Mucosa of descending colon (tissue), 3 donors: ENCODE measurements at regions not wholly inside any gene's neighbourhood (a gene's known extent, or its start where the extent isn't known, plus 50 kb on each side); places are given as distances from the start of the nearest gene placed in this dataset.
"Not testable (repeated sequence)": the region's sequence is repeated elsewhere in the genome, so short reads cannot be mapped to it uniquely, and the experiment has no call there.

Experiments used
- ATAC-seq: fragments of 200-7000 bp; cut with Tn5 transposase; one replicate; pipeline ENCODE4 v1.9.1; 2020; ENCODE audit warnings: mild to moderate bottlenecking, moderate library complexity
- DNase-seq, 3 donors: peaks; one replicate each; pipeline ENCODE4 v3.0.0-alpha.2; 2020
- H3K36me3 ChIP-seq: fragments of 200-600 bp; one replicate; pipeline ENCODE4 v1.8.0; 2021; ENCODE audit warnings: low read depth, mild to moderate bottlenecking
- H3K4me1 ChIP-seq: fragments of 200-600 bp; one replicate; pipeline ENCODE4 v1.8.0; 2021; ENCODE audit warnings: low read depth, mild to moderate bottlenecking
- H3K4me3 ChIP-seq: fragments of 200-600 bp; one replicate; pipeline ENCODE4 v1.8.0; 2021; ENCODE audit warnings: mild to moderate bottlenecking
- H3K9me3 ChIP-seq: fragments of 200-600 bp; one replicate; pipeline ENCODE4 v1.8.0; 2021; ENCODE audit warnings: mild to moderate bottlenecking
- CTCF ChIP-seq: fragments of 200-600 bp; IDR thresholded peaks from one replicate; pipeline ENCODE4 v1.8.0; 2022; ENCODE audit warnings: antibody characterized with exemption, mild to moderate bottlenecking
- intact Hi-C, 2 donors: fragments of 100-400 bp; cut with DNase I in 1 of 2; cut with micrococcal nuclease in 1 of 2; formaldehyde crosslinking; loops; one replicate each; pipeline versions ENCODE4 v1.11.0 to v1.11.1; 2022; cut with DNase I, micrococcal nuclease
- donor health status: DM: no; HTN: no; CAD: no; lungs with moderate emphysema.
- donor health status: DM: no; HTN: no; CAD: no.
- donor health status: DM: no; HTN: yes; CAD: no.

DNA sequence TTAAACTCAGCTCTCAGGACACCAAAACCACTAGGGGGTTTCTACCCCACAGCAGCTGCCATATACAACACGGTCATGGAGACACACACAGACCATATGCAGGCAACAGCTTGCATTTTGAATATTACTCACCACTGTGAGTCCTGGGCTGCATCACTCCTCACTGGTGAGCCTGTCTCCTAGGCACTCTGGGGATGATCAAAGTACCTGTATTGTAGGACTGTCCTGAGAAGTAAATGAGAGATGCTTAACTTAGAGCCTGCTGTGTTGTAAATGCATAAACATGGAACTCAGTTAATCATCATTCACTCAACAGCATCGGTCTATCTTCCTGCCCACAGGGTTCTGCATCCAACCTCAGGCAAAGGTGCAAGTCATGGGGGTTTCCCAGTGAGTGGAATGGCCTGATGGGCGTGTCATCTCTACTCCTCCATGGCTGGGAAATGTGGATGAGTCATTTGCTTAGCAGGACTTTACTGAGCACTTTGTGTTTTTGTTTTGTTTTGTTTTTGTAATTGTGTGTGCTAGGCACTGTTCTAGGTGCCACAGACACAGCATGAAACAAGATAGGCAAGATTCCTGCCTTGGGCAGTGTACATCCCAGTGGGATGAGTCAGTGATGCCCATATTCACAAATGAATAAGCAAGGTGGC, 1141.2 kb upstream of the TMEM132C start:
- intact Hi-C loops, result no loop called here
- DNase-seq, result no peak
- Histone ChIP-seq H3K9me3 (no peaks in the 10 kb centered on the region), H3K4me1 (no peaks in the 10 kb centered on the region), H3K4me3 (no peak overlapping the region), H3K36me3 (no peaks in the 10 kb centered on the region)
- ATAC-seq, result peak; percentile 88
- TF ChIP-seq CTCF, result no peak

DNA sequence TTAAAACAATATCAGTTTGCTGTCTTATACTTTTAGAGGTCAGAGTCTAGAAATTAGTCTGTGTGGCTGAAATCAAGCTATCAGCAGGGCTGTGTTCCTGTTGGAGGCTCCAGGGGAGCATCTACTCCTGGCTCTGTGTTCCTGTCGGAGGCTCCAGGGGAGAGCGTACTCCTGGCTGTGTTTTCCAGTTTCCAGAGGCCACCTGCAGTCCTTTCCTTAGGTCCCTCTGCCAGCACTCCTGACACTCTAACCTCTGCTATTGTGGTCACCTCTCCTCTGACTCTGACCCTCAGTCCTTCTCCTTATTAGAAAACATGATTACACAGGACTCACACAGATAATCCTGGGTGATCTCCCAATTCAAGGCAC, 1140.7 kb upstream of the TMEM132C start:
- ATAC-seq (no peak), DNase-seq (no peak)
- no peaks in the 10 kb centered on the region for H3K9me3 ChIP-seq
- H3K36me3 ChIP-seq, result no peaks in the 10 kb centered on the region
- no peaks in the 10 kb centered on the region for H3K4me1 ChIP-seq
- TF ChIP-seq CTCF, result no peak
- no peak overlapping the region for H3K4me3 ChIP-seq
- intact Hi-C loops, result no loop called here

GRCh38 chr12:127127897-127128296, 1139.1 kb upstream of the TMEM132C start:
- no peak for ATAC-seq

GRCh38 chr12:127130506-127131124, 1136.4 kb upstream of the TMEM132C start:
- ATAC-seq (no peak), DNase-seq (no peak)
- no peak for TF ChIP-seq CTCF
- intact Hi-C loops, result no loop called here
- Histone ChIP-seq H3K36me3 (no peaks in the 10 kb centered on the region), H3K4me1 (no peaks in the 10 kb centered on the region), H3K4me3 (no peak overlapping the region), H3K9me3 (no peaks in the 10 kb centered on the region)

More at GRCh38 chr12:127127897-127128296, 1139.1 kb upstream of the TMEM132C start:
- no peak for TF ChIP-seq CTCF
- DNase-seq, result no peak
- Histone ChIP-seq H3K36me3 (no peaks in the 10 kb centered on the region), H3K9me3 (no peaks in the 10 kb centered on the region), H3K4me1 (no peaks in the 10 kb centered on the region), H3K4me3 (no peak overlapping the region)
- intact Hi-C loops, result no loop called here

- no peak for ATAC-seq
- Histone ChIP-seq H3K4me1 (no peaks in the 10 kb centered on the region), H3K9me3 (no peaks in the 10 kb centered on the region), H3K4me3 (no peak overlapping the region), H3K36me3 (no peaks in the 10 kb centered on the region)
- no peak for TF ChIP-seq CTCF
- DNase-seq, result peak in 1 of 3 donors; percentile 31
- intact Hi-C loops, result no loop called here
Measured at GRCh38 chr12:127133675-127134335, 1133.2 kb upstream of the TMEM132C start.

DNA sequence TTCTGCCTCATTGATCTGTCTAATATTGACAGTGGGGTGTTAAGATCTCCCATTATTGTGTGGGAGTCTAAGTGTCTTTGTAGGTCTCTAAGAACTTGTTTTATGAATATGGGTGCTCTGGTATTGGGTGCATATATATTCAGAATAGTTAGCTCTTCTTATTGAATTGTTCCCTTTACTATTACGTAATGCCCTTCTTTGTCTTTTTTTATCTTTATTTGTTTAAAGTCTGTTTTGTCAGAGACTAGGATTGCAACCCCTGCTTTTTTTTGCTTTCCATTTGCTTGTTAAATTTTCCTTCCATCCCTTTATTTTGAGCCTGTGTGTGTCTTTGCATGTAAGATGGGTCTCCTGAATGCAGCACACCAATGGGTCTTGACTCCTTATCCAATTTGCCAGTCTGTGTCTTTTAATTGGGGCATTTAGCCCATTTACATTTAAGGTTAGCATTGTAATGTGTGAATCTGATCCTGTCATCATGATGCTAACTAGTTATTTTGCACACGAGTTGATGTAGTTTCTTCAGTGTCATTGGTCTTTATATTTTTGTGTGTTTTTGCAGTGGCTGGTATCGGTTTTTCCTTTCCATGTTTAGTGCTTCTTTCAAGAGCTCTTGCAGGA, 1126.0 kb upstream of the TMEM132C start:
- ATAC-seq, H3K4me1 ChIP-seq, H3K9me3 ChIP-seq, DNase-seq, H3K36me3 ChIP-seq, intact Hi-C loops, H3K4me3 ChIP-seq: not testable (repeated sequence)
